ENCODE measurements at regions not wholly inside any gene's neighbourhood (a gene's known extent, or its start where the extent isn't known, plus 50 kb on each side); places are given as distances from the start of the nearest gene placed in this dataset.

DNA sequence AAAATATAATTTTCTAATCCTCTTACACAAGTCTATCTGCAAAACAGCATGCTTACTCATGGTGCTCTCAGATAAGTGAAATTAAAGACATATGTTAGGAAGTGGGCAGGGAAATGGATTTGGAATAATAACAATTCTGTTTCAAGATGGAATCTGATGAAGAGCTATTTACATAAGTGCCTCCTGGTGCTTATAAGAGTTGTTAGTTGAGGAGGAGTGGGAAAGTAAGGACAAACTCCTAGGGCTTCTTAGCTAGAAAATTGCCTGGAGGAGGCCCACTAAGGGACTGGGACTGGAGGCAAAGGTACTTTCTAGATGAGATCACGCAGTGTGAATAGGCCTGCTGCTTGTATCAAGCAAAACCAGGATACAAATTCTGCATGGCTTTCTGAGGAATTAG lies 939.8 kb downstream of the GLUD2 start:
- no peak for DNase-seq (ENCODE audit: extremely low read depth, low read depth, low spot score)

GRCh38 chrX:121987835-121988234 lies 940.4 kb downstream of the GLUD2 start:
- DNase-seq (ENCODE audit: extremely low read depth, low read depth, low spot score) = no peak

- DNase-seq (ENCODE audit: extremely low read depth, low read depth, low spot score) = no peak
Measured at GRCh38 chrX:122004127-122004526, 956.7 kb downstream of the GLUD2 start.

GRCh38 chrX:122026665-122027064 lies 979.3 kb downstream of the GLUD2 start:
- DNase-seq (ENCODE audit: extremely low read depth, low read depth, low spot score) = no peak

- DNase-seq (ENCODE audit: extremely low read depth, low read depth, low spot score) = no peak
Measured at GRCh38 chrX:122046226-122046625, 998.8 kb downstream of the GLUD2 start.

DNA sequence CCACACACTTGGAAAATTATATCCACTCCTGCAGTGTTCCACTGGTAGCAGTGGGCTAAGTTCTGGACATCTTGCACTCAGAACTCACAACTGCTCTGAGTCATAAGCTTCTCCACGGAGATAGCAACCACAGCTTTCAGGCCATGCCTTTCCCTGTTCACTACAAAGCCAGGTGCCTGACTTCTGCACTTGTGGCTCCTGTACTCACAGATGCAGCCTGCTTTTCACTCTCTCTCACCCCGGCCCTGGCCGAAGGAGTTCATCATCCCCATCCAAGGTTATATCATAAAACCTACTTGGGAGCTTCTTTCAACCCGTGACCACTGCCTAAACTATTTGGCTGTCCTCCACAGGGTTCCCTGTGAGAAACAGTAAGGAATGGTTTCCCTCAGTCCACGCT lies 999.4 kb downstream of the GLUD2 start:
- DNase-seq (ENCODE audit: extremely low read depth, low read depth, low spot score) = no peak

DNA sequence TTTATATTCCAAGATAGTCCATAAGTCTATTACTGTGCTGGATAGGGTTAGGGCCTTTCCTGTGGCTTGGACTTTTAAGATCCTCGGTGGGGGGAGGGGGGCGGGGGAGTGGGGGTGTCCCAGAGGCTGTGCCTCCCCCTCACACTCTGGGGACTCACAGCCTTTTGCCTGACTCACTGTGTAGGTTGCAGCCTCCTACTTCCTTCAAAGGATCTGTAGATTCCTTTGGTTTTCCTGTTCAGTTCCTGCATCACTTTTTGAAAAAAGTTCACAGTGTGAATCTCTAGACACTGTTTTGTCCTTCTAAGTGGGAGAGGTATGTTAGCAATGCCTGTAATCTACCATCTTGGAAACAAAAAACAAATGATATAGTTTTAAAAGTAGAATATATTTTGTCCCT lies 999.9 kb downstream of the GLUD2 start:
- no peak for DNase-seq (ENCODE audit: extremely low read depth, low read depth, low spot score)

- DNase-seq (ENCODE audit: extremely low read depth, low read depth, low spot score) = no peak
Measured at GRCh38 chrX:122055460-122055859, 1008.0 kb downstream of the GLUD2 start.

DNA sequence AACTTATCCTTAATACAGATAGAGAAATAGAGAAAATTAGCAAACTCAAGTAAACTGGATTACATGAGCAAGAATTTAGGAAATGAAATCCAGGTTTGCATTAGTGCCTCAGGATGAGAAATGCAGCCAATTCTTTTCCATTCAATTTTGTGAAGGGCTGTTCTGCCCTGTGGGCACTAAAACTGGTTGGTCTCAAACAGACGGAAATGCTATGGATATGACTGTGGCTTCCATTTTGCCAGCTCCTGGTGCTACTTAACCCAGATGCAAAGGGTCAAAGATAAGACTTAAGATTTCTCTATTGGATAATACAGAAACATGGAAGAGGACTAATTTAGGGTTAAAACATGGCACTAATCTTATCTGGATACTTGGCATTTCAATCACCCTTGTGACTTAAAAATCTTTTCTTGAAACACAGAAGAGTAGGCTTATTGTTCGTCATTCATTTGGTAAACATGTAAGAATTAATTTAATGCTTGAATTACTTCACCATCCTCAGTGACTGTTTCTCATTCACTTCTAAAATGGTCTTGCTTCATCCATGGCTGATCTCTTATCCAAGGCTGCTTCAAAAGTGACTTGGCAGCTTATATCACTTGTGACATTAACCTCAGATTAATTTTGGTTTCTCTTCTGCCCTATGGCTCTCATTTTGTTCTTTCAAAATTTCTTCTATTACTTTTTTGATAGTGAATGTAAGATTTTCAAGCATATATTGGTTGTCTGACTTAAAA lies 1008.7 kb downstream of the GLUD2 start:
- no peak for DNase-seq (ENCODE audit: extremely low read depth, low read depth, low spot score)

DNA sequence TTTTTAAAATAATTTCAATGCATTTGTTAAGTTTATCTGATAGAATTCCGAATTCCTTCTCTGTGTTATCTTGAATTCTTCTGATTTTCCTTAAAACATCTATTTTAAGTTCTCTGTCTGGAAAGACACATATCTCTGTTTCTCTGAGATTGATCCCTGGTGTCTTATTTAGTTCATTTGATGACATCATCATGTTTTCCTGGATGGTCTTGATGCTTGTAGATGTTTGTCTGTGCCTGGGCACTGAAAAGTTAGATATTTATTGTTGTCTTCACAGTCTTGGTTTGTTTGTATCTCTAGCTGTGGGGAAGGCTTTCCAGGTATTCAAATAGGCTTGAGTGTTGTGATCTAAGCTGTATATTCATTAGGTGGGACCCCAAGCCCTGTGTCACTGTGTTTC lies 1028.8 kb downstream of the GLUD2 start:
- DNase-seq (ENCODE audit: extremely low read depth, low read depth, low spot score) = no peak

DNA sequence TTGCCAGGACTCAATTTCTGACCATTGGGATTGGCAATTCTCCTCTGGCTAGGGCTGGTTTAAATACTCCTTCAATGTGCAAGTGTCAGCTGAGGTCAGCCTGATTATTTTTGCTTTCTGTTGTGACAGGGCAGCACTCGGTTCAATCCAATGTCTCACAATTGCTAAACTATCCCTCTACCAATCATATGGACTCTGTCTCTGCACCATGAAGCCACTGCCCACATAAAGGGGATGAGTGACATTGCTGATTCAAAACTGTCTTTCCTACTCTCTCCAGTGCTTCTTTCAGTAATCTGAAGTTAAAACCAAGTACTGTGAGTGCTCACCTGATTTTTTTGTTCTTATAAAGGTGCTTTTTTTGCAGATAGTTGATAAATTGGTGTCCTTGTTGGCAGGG lies 1030.7 kb downstream of the GLUD2 start:
- no peak for DNase-seq (ENCODE audit: extremely low read depth, low read depth, low spot score)

DNA sequence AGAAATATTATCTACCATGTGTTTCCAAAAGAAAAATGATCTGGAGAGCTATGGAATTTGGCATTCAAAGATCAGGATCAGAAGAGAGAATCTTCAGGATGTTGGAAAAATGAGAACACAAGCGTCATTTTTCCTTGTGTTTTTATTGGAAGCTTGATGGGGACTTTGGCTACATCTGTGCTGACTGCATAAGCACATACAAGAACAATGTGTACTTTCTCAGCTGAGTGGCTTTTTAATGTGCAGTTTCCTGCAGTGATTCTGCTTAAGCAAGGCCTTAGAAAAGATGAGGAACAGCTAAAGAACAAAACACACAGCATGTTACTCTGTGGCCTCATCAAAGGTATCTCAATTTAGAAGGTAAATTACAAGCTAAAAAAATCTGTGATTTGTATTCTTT lies 1039.9 kb downstream of the GLUD2 start:
- DNase-seq (ENCODE audit: extremely low read depth, low read depth, low spot score) = no peak

GRCh38 chrX:122091571-122091970 lies 1044.2 kb downstream of the GLUD2 start:
- no peak for DNase-seq (ENCODE audit: extremely low read depth, low read depth, low spot score)

DNA sequence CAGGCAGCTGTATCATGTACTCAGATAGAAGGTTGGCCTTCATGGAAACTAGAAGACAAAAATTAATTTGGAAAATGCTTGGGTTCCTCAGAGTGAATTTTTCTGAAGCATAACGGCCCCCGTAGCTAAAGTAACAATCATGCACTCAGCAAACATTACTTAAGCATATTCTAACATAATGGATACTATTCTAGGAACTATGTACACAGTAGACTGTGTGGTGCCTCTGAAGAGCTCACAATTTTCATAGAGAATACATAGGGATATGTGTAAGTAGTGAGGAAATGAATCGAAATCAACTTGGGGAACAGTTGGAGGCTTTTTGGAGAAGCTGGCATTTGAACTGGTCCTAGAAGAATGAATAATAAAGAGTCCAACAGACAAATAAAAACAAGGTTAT lies 1045.0 kb downstream of the GLUD2 start:
- no peak for DNase-seq (ENCODE audit: extremely low read depth, low read depth, low spot score)

DNA sequence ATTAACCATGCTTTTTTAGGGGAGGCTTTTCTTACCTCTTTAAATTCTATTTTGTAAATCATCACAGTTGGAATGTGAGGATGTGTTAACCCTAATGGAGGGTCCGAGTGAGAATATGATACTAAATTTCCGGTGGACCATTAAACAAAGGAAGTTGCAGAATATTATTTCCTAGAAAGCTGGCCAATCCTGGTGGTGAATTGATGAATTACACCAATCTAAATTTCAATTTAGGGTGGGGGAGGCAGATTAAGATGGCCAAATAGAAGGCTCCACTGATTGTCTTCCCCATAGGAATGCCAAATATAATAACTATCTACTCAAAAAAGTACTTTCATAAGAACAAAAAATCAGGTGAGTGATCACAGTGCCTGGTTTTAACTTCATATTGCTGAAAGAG lies 1045.6 kb downstream of the GLUD2 start:
- no peak for DNase-seq (ENCODE audit: extremely low read depth, low read depth, low spot score)

GRCh38 chrX:122094611-122095010 lies 1047.2 kb downstream of the GLUD2 start:
- no peak for DNase-seq (ENCODE audit: extremely low read depth, low read depth, low spot score)

- no peak for DNase-seq (ENCODE audit: extremely low read depth, low read depth, low spot score)
Measured at GRCh38 chrX:122113376-122113775, 1066.0 kb downstream of the GLUD2 start.

GRCh38 chrX:122113896-122114295 lies 1066.5 kb downstream of the GLUD2 start:
- no peak for DNase-seq (ENCODE audit: extremely low read depth, low read depth, low spot score)

DNA sequence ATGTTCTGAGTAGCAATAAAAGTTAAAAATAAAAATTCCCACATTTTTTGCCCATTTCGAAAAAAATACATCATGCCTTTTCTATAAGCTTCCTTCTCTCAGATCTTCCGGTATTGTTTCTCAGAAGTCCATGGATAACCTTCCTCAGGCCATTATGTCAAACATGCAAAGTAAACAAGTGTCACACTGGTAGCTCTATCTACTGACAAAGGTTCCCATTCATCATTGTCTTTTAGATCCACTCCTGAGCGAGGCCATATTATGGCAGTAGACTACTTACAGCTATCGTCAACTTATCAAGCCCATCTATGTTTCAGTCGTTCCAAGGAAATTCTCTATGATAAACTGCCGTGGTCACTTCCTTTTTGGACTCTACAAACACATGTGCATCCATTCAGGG lies 1068.2 kb downstream of the GLUD2 start:
- DNase-seq (ENCODE audit: extremely low read depth, low read depth, low spot score) = no peak

GRCh38 chrX:122119361-122119760 lies 1064.7 kb upstream of the GRIA3 start:
- no peak for DNase-seq (ENCODE audit: extremely low read depth, low read depth, low spot score)

- no peak for DNase-seq (ENCODE audit: extremely low read depth, low read depth, low spot score)
Measured at GRCh38 chrX:122122274-122122673, 1061.8 kb upstream of the GRIA3 start.

- no peak for DNase-seq (ENCODE audit: extremely low read depth, low read depth, low spot score)
Measured at GRCh38 chrX:122133478-122133877, 1050.6 kb upstream of the GRIA3 start.

DNA sequence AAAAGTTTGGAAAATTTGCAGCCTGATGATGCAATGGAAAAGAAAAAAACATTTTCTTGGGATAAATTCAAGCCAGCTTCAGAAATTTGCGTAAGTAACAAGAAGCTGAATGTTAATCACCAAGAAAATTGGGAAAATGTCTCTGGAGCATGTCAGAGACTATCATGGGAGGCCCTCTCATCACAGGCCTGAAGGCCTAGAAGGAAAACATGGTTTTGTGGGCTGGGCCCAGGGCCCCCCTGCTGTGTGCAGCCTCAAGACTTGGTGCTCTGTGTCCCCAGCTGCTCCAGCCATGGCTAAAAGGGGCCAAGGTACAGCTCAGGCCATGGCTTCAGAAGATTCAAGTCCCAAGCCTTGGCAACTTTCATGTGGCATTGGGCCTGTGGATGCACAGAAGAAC lies 1049.8 kb upstream of the GRIA3 start:
- no peak for DNase-seq (ENCODE audit: extremely low read depth, low read depth, low spot score)
